Left lung (tissue), 4 donors: ENCODE measurements at regions not wholly inside any gene's neighbourhood (a gene's known extent, or its start where the extent isn't known, plus 50 kb on each side); places are given as distances from the start of the nearest gene placed in this dataset.

ENCODE experiments used
- ATAC-seq: fragments of 200-7000 bp; cut with Tn5 transposase; one replicate; pipeline ENCODE4 v1.9.1; 2020; ENCODE audit warnings: moderate library complexity
- DNase-seq, 4 donors: peaks; one replicate each; pipeline ENCODE4 v3.0.0-alpha.2; 2013 to 2020
- H3K27ac ChIP-seq, 2 donors: fragments of 200-600 bp; sonication (generic) in 1 of 2; one replicate each; pipeline versions ENCODE4 v1.5.0 to v1.8.0; 2020 to 2021
- H3K27me3 ChIP-seq, 2 donors: fragments of 200-600 bp; sonication (generic) in 1 of 2; one replicate each; pipeline versions ENCODE4 v1.5.0 to v1.8.0; 2020 to 2021
- H3K36me3 ChIP-seq, 2 donors: fragments of 200-600 bp; sonication (generic) in 1 of 2; one replicate each; pipeline versions ENCODE4 v1.5.0 to v1.8.0; 2020 to 2021
- H3K4me1 ChIP-seq, 2 donors: fragments of 200-600 bp; one replicate each; pipeline ENCODE4 v1.8.0; 2021
- H3K4me3 ChIP-seq, 2 donors: fragments of 200-600 bp; sonication (generic) in 1 of 2; one replicate each; pipeline versions ENCODE4 v1.5.0 to v1.8.0; 2020 to 2021; ENCODE audit warnings: mild to moderate bottlenecking in 1 of 2
- H3K9me3 ChIP-seq, 2 donors: fragments of 200-600 bp; sonication (generic) in 1 of 2; one replicate each; pipeline versions ENCODE4 v1.5.0 to v1.8.0; 2020 to 2021
- CTCF ChIP-seq, 2 donors: fragments of 200-600 bp; sonication (generic) in 1 of 2; IDR thresholded peaks; one replicate each; pipeline versions ENCODE4 v1.5.0 to v1.8.0; 2021; ENCODE audit warnings: antibody characterized with exemption in 2 of 2
- intact Hi-C, 2 donors: fragments of 100-400 bp; cut with DNase I; formaldehyde crosslinking; loops; one replicate each; pipeline versions ENCODE4 v1.11.2 to v1.14.2; 2022
- donor health status: DM: no; HTN: yes; CAD: no.
- donor health status: DM: no; HTN: no; CAD: no.

GRCh38 chr16:5454349-5454748 is 356.8 kb upstream of the EEF2KMT start:
- TF ChIP-seq CTCF (IDR thresholded peaks at IDR 0.05) = no peak
- Histone ChIP-seq H3K9me3 (no peaks in the 10 kb centered on the region), H3K36me3 (no peaks in the 10 kb centered on the region), H3K4me1 (no peaks in the 10 kb centered on the region), H3K4me3 (no peak overlapping the region), H3K27me3 (peaks cover 0 to 14% of the 10 kb centered on the region in 2 donors), H3K27ac (no peak overlapping the region)
- intact Hi-C loops = no loop called here
- ATAC-seq (no peak), DNase-seq (no peak)

DNA sequence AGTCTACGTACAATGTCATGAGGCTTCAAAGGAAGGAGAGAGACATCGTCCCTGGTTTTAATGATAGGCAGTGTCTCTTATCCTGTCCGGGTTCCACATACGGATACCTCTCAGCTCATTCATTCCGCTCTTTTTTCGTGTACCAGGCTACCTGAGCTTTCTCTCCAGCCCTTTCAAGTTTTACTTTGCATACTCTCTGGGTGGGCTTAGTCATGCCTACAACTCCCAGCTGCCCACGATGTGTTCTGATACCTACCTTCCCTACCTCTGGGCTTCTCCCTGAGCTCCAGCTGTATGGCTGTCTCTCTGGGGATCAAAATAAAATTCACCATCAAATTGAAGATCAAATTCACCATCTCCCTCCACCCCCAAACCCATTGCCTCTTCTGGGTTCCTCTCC is 354.0 kb upstream of the EEF2KMT start:
- intact Hi-C loops = no loop called here
- Histone ChIP-seq H3K4me1 (no peaks in the 10 kb centered on the region), H3K27ac (no peak overlapping the region), H3K27me3 (peaks cover 0 to 20% of the 10 kb centered on the region in 2 donors), H3K36me3 (no peaks in the 10 kb centered on the region), H3K4me3 (no peak overlapping the region), H3K9me3 (no peaks in the 10 kb centered on the region)
- no peak for TF ChIP-seq CTCF (IDR thresholded peaks at IDR 0.05)
- no peak for DNase-seq
- no peak for ATAC-seq

DNA sequence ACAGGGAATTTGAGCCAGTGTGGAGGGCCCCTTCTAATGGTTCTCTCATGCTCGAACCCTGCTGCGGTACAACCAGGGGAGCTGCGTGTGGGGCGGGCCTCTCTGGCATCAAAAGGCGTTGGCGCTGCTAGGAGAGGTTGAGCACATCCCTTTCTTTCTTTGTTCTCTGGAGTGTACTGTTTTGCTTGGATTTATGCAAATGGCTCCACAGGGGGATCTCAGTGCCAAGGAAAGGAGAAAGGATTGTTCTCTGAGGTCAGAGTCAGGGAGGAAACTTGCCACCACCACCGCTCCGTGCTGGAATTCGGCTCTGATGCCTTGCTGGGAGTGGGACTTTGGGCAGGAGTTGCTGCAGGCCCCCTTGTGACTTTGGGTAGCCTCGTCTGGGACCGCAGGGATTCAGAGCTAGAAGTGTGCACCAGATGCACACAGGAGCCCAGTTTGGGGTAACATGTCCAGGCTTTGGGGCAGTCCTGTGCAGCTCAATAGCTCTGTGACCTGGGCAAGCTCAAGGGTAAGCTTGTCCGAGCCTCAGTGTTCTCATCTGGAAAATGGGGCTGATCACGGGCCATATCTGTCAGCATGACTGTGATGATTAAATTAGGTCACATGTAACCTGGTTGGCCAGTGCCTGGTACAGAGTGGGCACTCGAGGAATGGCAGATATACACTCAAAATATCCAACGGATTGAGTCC is 353.0 kb upstream of the EEF2KMT start:
- H3K4me3 ChIP-seq = no peak overlapping the region
- H3K9me3 ChIP-seq = no peaks in the 10 kb centered on the region
- intact Hi-C loops = no loop called here
- no peaks in the 10 kb centered on the region for H3K4me1 ChIP-seq
- no peak for TF ChIP-seq CTCF (IDR thresholded peaks at IDR 0.05)
- DNase-seq (no peak), ATAC-seq (no peak)
- H3K27ac ChIP-seq = no peak overlapping the region
- peaks cover 0 to 21% of the 10 kb centered on the region in 2 donors for H3K27me3 ChIP-seq
- H3K36me3 ChIP-seq = no peaks in the 10 kb centered on the region

- Histone ChIP-seq H3K36me3 (no peaks in the 10 kb centered on the region), H3K27ac (no peak overlapping the region), H3K9me3 (no peaks in the 10 kb centered on the region), H3K4me1 (no peaks in the 10 kb centered on the region), H3K4me3 (no peak overlapping the region), H3K27me3 (peaks cover 0 to 25% of the 10 kb centered on the region in 2 donors)
- DNase-seq = no peak
- no peak for ATAC-seq
- TF ChIP-seq CTCF (IDR thresholded peaks at IDR 0.05) = no peak
- intact Hi-C loops = no loop called here
Observed at GRCh38 chr16:5449901-5450300, 352.3 kb upstream of the EEF2KMT start.

- intact Hi-C loops = no loop called here
- no peak for DNase-seq
Observed at GRCh38 chr16:5448798-5449197, 351.2 kb upstream of the EEF2KMT start.

More at GRCh38 chr16:5448798-5449197, 351.2 kb upstream of the EEF2KMT start:
- ATAC-seq = no peak
- Histone ChIP-seq H3K4me1 (no peaks in the 10 kb centered on the region), H3K4me3 (no peak overlapping the region), H3K36me3 (no peaks in the 10 kb centered on the region), H3K9me3 (no peaks in the 10 kb centered on the region), H3K27ac (no peak overlapping the region), H3K27me3 (peaks cover 0 to 25% of the 10 kb centered on the region in 2 donors)
- no peak for TF ChIP-seq CTCF (IDR thresholded peaks at IDR 0.05)
